DND-41 (cell line): ENCODE measurements at regions not wholly inside any gene's neighbourhood (a gene's known extent, or its start where the extent isn't known, plus 50 kb on each side); places are given as distances from the start of the nearest gene placed in this dataset.

Experiments
- ATAC-seq: fragments of 200-7000 bp; cut with Tn5 transposase; 3 replicates; pipeline ENCODE4 v1.9.1; 2021; ENCODE audit warnings: low read depth; ENCODE audit not compliant: insufficient read depth
- DNase-seq: peaks from one replicate; pipeline ENCODE4 v3.0.0-alpha.2; 2020
- H2AFZ ChIP-seq: 2 replicates; pipeline ENCODE4 v1.6.0; 2012; ENCODE audit warnings: low read depth, low read length
- H3K27ac ChIP-seq: 2 replicates; pipeline ENCODE4 v1.5.1; 2012; ENCODE audit warnings: low read length, inconsistent platforms
- H3K27me3 ChIP-seq: fragments of 200-600 bp; sonication (generic); 2 replicates; pipeline ENCODE4 v1.6.0; 2012; ENCODE audit warnings: low read length, mild to moderate bottlenecking, inconsistent platforms; ENCODE audit not compliant: insufficient read depth, poor library complexity
- H3K36me3 ChIP-seq: 2 replicates; pipeline ENCODE4 v1.5.1; 2012; ENCODE audit warnings: low read length, inconsistent platforms; ENCODE audit not compliant: insufficient read depth
- H3K4me1 ChIP-seq: 2 replicates; pipeline ENCODE4 v1.5.1; 2012; ENCODE audit warnings: mild to moderate bottlenecking, low read length; ENCODE audit not compliant: insufficient read depth
- H3K4me2 ChIP-seq: 2 replicates; pipeline ENCODE4 v1.6.0; 2012; ENCODE audit warnings: mild to moderate bottlenecking, moderate library complexity, low read length, inconsistent platforms; ENCODE audit not compliant: insufficient read depth
- H3K4me3 ChIP-seq, 2 experiments: fragments of 200-600 bp in 1 of 2; shearing (Covaris generic) in 1 of 2; 2 replicates each; pipeline ENCODE4 v1.5.1; 2012 to 2016; ENCODE audit warnings: inconsistent platforms in 2 of 2, low read length in 2 of 2, mild to moderate bottlenecking in 2 of 2, low read depth in 1 of 2, moderate library complexity in 1 of 2
- H3K79me2 ChIP-seq: 2 replicates; pipeline ENCODE4 v1.6.0; 2012; ENCODE audit warnings: low read length, inconsistent platforms; ENCODE audit not compliant: insufficient read depth
- H3K9ac ChIP-seq: 2 replicates; pipeline ENCODE4 v1.6.0; 2012; ENCODE audit warnings: low read depth, mild to moderate bottlenecking, inconsistent platforms, low read length, moderate library complexity
- H3K9me3 ChIP-seq: 2 replicates; pipeline ENCODE4 v1.5.1; 2012; ENCODE audit warnings: low read length, moderate library complexity, mild to moderate bottlenecking, inconsistent platforms; ENCODE audit not compliant: insufficient read depth, severe bottlenecking
- H4K20me1 ChIP-seq: 2 replicates; pipeline ENCODE4 v1.6.0; 2012; ENCODE audit warnings: low read length; ENCODE audit not compliant: insufficient read depth
- CTCF ChIP-seq: IDR thresholded peaks from 2 replicates; pipeline ENCODE4 v1.5.1; 2012; ENCODE audit warnings: borderline replicate concordance, low read length, moderate library complexity, mild to moderate bottlenecking; ENCODE audit not compliant: poor library complexity, severe bottlenecking; ENCODE audit errors: extremely low read depth
- EZH2 ChIP-seq: IDR thresholded peaks from 3 replicates; pipeline ENCODE4 v1.6.1; 2012; ENCODE audit warnings: borderline replicate concordance, low read depth, mild to moderate bottlenecking, moderate library complexity, low read length, inconsistent platforms; ENCODE audit not compliant: severe bottlenecking

- TF ChIP-seq EZH2 (no peak), CTCF (no peak)
- ATAC-seq (no peak), DNase-seq (no peak)
- Histone ChIP-seq H4K20me1 (no peaks in the 10 kb centered on the region), H3K79me2 (no peaks in the 10 kb centered on the region), H3K9ac (no peak overlapping the region), H3K27ac (no peak overlapping the region), H2AFZ (no peak overlapping the region), H3K36me3 (no peaks in the 10 kb centered on the region), H3K4me3 (no peak overlapping the region), H3K4me2 (no peak overlapping the region), H3K9me3 (no peaks in the 10 kb centered on the region), H3K27me3 (no peaks in the 10 kb centered on the region), H3K4me1 (peaks cover 7% of the 10 kb centered on the region)
Observed at GRCh38 chr1:244220410-244220809, 169.3 kb downstream of the ZBTB18 start.

GRCh38 chr1:244221991-244222390 lies 170.9 kb downstream of the ZBTB18 start:
- H3K27ac ChIP-seq: no peak overlapping the region
- no peak for ATAC-seq

GRCh38 chr1:244224487-244225430 lies 173.7 kb downstream of the ZBTB18 start:
- TF ChIP-seq CTCF (no peak), EZH2 (no peak)
- Histone ChIP-seq H3K9ac (no peak overlapping the region), H3K4me3 (no peak overlapping the region), H3K79me2 (no peaks in the 10 kb centered on the region), H2AFZ (peak overlapping the region; percentile 27; the same call in 1 of the 2 replicates), H4K20me1 (no peaks in the 10 kb centered on the region), H3K4me2 (no peak overlapping the region), H3K27ac (no peak overlapping the region), H3K36me3 (no peaks in the 10 kb centered on the region), H3K27me3 (no peaks in the 10 kb centered on the region), H3K4me1 (peaks cover 10% of the 10 kb centered on the region), H3K9me3 (no peaks in the 10 kb centered on the region)
- ATAC-seq (no peak), DNase-seq (no peak)

More at GRCh38 chr1:244221991-244222390, 170.9 kb downstream of the ZBTB18 start:
- H3K9me3 ChIP-seq: no peaks in the 10 kb centered on the region
- no peak overlapping the region for H2AFZ ChIP-seq
- H3K79me2 ChIP-seq: no peaks in the 10 kb centered on the region
- no peak overlapping the region for H3K9ac ChIP-seq
- DNase-seq: no peak
- H3K4me2 ChIP-seq: no peak overlapping the region
- H4K20me1 ChIP-seq: no peaks in the 10 kb centered on the region
- no peak overlapping the region for H3K4me3 ChIP-seq
- H3K36me3 ChIP-seq: no peaks in the 10 kb centered on the region
- H3K27me3 ChIP-seq: no peaks in the 10 kb centered on the region
- no peak for TF ChIP-seq CTCF
- TF ChIP-seq EZH2: no peak
- peaks cover 7% of the 10 kb centered on the region for H3K4me1 ChIP-seq
